Nucleus accumbens (tissue), 56 donors: ENCODE measurements at regions not wholly inside any gene's neighbourhood (a gene's known extent, or its start where the extent isn't known, plus 50 kb on each side); places are given as distances from the start of the nearest gene placed in this dataset.
"Not testable (repeated sequence)": the region's sequence is repeated elsewhere in the genome, so short reads cannot be mapped to it uniquely, and the experiment has no call there.

Experiments
- DNase-seq, 56 donors: peaks; one replicate each; lab custom pipeline; 2025; lab: John Stamatoyannopoulos, UW

DNA sequence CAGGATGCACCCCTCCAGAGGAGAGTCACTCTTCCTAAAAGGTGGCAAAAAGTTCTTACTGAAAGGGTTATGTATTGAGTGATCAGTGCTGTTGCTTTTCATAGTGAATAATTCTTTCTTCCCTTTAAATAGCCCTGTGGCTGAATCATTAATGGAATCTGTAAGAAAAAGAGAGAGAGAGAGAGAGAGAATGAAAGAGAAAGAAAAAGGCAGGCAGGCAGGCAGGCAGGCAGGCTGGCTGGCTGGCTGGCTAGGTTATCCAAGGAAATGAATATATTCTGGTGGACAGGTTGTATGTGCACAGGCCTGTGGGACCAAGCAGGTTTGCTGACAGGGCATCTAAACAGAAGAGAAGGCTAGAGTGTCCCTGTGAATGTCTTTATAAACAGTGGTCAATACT is 100.5 kb downstream of the DLEU7 start:
- no peak for DNase-seq

DNA sequence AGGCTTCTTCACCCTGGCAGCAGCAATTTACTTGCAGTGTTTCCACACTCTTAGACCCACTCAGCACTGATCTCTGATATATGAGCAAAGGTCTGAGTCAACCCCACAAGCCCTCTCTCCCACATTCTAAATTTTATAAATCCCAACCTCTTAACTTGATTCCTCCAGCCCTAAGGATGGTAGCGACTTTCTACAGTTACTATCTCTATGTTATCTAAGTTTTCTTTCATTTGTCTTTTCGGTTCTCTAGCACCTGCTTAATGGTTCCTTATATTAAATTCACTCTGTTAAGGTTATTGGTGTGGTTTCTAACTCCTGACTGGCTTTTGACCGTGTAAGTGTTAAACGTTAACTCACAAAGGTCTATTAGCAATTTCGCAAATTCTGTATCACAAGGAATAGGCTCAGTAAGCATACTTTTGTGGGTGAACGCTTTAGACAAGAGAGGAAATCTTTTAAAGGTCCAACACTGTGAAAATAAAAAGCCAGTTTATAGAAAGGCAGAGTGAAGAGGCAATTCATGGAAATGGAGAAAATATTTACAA is 99.3 kb downstream of the DLEU7 start:
- DNase-seq: no peak

DNA sequence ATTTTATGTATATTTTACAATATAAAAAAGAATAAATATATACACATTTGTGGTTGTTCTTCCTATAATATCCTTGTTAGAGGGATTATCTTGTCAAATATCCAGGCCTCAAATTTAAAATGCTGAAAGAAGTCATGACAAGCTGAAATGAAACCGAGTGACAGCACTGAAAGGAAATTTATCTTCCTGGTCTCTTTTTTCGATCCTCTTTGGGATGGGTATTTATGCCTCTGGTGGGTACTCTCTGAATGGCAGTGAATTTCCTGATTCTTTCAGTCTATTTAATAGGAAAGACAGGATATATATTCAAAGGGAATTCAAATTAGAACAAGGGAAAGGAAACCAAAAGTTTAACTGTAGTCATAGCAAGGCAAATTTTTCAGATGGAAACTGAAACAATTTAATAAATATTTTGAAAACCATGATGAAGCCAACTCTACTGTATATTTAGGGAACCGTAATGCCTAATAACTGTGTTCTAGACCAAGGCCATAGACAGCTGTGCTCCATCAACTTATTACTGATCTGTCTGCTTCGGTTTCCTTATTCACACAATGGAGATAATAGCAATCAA is 97.9 kb downstream of the DLEU7 start:
- no peak for DNase-seq

DNA sequence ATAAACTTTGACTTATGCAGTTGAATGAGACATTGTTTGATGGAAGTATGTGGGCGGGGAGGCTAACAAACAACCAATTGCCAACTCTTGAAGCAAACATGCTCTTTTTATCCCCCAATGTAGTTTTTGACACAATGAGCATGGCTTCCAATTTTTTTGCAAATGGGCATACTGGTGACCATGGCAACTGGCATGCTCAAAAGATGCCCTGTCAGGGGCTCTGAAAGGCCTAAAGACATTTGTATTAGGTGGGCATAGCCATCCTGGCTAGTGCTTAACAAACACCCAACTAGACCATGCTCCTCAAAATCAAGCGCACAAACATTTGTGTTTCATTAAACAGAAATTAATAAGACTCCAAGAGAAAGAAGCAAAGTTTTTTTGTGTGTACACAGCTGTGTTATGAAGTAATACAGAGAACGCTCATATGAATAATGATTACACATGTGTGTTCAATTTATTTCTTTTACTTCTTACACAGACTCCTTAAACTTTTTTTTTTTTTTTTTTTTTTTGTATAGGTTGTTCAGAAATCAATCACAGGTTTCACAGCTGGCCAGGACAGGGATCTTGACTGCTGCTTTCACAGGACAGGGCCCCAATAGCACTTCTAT is 95.6 kb downstream of the DLEU7 start:
- no peak for DNase-seq

DNA sequence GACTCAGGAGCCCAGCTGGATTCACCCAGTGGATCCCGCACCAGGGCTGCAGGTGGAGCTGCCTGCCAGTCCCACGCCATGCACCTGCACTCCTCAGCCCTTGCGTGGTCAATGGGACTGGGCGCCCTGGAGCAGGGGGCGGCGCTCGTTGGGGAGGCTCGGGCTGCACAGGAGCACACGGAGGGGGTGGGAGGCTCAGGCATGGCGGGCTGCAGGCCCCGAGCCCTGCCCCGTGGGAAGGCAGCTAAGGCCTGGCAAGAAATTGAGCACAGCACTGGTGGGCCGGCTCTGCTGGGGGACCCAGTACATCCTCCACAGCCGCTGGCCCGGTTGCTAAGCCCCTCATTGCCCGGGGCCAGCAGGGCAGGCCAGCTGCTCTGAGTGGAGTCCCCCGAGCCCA is 90.3 kb downstream of the DLEU7 start:
- DNase-seq: not testable (repeated sequence)

DNA sequence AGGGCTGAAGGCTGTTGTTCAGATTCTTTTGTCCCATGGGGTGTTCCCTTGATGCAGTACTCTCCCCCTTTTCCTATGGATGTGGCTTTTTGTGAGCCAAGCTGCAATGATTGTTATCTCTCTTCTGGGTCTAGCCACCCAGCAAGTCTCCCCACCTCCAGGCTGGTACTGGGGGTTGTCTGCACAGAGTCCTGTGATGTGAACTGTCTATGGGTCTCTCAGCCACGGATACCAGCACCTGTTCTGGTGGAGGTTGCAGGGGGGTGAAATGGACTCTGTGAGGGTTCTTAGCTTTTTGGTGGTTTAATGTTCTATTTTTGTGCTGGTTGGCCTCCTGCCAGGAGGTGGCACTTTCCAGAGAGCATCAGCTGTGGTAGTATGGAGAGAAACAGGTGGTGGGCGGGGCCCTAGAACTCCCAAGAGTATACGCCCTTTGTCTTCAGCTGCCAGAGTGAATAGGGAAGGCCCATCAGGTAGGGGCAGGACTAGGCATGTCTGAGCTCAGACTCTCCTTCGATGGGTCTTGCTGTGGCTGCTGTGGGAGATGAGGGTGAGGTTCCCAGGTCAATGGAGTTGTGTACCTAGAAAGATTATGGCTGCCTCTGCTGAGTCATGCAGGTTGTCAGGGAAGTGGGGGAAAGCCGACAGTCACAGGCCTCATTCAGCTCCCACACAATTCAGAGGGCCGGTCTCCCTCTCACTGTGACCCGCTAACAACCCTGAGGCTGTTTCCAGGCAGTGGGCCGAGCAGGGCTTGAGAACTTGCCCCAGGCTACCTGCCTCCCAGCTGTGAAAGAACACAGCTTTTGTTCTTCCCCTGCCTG is 87.4 kb downstream of the DLEU7 start:
- not testable (repeated sequence) for DNase-seq

DNA sequence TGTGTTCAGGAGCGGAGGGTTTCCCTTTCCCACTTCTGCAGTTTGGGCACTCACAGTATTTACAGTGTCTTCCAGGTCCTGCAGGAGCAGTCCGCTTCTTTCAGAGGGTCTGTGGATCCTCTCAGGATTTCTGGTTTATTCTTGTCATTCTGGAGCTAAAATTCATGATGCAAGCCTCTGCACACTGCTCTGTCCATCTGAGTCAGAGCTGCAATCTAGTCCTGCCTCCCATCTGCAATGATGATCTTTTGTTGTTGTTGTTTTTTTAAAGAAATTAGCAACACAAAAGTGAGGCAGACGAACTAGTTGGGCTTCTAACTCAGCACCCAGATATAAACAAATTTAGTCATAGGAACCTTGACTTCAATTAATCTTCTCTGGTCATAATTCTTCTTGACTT is 86.5 kb downstream of the DLEU7 start:
- no peak for DNase-seq

DNA sequence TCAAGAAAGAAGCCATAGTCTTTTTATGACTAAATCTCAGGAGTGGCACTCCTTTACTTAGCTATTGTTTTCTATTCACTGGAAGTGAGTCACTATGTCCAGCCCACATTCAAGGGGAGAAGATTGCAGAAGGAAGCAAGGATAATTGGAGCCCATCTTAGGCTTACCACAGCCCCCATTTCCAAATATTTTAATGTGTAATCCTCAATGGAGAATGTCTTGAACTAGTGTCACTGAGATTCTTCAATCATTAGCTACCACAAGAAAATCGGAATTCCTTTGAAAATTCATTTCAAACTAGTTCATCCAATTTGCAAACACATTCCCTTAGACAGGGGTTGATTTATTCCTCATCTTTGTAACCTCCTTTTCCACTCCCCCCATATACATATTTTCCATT is 84.7 kb downstream of the DLEU7 start:
- no peak for DNase-seq

DNA sequence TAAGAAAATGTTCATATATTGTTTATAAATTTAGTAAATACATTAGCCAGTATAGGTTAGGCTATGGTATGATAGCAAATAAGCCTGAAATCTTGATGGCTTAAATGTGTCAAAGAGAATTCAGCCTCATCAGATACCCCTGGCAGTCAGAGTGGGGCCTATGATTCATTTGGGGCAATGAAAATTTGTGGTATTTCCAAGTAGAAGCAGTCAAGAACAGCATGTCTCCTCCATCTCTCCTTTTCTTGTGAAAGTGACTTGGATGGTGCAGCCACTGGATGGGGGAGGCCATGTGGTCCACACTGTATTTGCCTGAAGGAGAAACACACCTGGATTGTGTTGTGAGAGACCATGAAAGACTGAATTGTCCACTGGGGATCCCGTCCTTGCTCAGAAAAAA is 82.7 kb downstream of the DLEU7 start:
- DNase-seq: no peak

DNA sequence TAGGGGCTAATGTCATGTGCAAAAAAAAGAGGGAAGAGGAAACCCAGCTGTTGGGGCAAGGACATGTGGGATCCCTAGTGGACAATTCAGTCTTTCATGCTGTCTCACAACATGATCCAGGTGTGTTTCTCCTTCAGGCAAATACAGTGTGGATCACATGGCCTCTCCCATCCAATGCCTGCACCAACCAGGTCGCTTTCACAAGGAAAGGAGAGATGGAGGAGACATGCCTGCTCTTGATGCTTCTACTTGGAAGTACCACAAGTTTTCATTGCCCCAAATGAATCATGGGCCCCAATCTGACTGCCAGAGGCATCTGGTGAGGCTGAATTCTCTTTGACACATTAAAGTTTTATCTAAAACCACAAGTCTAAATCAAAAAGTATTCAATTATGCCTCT is 82.1 kb downstream of the DLEU7 start:
- no peak for DNase-seq

DNA sequence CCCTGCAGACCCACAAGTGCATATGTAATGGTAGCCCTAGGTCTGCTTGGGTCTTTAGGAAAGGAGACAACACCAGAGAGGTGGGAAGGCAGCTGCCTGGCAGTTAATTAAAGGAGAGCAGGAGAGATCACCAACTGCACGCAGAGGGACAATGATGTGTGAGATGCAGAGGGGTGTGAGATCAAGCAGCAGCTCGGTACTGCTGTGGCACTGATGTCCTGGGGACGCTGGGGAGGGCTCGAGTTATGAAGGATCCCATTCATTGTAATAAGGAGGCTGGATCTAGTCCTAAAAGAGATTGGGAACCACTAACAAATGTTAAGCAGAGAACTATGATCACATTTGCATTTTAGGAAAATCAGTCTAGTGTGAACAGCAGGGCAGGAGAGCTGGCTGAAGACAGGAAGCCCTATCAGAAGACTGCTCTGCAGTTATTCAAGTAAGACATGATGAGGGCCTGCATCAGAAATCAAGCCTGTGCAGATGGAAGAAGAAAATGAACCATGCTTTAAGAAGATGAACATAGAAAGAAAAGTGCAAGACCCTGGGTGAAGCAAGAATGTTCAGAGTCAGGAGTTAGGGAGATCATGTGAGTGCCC is 80.4 kb downstream of the DLEU7 start:
- peak in 5 of 56 donors; percentile 2 to 15 (median 9) for DNase-seq

DNA sequence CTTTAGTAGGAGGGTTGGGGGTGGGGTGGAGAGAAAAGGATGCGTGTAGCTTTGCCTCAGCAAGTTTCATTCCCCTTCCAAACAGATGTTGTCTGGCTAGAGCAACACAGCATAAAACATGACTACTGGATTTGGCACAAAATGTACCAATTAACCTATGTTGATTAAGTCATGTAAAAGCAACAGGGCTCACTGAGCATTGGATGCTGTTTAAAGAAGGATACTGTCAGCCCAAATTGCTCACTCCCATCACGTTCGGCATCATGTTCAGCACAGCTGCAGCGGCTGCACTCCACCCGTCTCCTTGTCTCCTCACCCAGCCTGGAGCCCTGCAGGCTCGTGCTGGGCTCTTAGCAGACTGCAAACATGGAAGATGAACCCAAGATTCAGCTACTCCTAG is 77.5 kb downstream of the DLEU7 start:
- DNase-seq: peak in 14 of 56 donors; percentile 4 to 29 (median 18)

DNA sequence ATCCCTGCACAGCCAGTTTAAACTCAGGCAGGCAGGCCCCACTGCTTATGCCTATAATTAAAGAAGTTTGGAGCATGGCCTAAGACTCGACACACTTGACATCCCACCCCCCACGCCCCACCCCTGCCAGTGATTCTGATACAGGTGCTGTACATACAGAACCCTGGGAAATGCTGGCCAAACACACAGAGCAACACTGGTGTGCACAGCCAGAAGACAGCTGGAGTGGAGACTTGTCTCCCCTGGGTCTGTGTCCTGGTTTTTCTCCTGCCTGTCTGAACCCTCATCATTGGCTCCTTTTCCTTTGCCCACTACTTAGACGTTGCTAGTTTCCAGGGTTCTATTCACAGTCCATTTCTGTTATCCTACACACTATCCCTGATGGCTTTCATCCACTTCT is 76.8 kb downstream of the DLEU7 start:
- DNase-seq: no peak

DNA sequence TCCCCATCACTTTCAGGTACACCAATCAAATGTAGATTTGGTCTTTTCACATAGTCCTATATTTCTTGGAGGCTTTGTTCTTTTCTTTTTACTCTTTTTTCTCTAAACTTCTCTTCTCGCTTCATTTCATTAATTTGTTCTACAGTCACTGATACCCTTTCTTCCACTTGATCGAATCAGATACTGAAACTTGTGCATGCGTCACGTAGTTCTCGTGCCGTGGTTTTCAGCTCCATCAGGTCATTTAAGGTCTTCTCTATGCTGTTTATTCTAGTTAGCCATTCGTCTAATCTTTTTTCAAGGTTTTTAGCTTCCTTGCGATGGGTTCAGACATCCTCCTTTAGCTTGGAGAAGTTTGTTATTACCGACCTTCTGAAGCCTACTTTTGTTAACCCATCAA is 70.6 kb downstream of the DLEU7 start:
- not testable (repeated sequence) for DNase-seq
